Fibroblast of skin of abdomen (primary cell): ENCODE measurements at regions not wholly inside any gene's neighbourhood (a gene's known extent, or its start where the extent isn't known, plus 50 kb on each side); places are given as distances from the start of the nearest gene placed in this dataset.

ENCODE experiments used
- DNase-seq: peaks from one replicate; pipeline ENCODE4 v3.0.0-alpha.2; 2013

DNA sequence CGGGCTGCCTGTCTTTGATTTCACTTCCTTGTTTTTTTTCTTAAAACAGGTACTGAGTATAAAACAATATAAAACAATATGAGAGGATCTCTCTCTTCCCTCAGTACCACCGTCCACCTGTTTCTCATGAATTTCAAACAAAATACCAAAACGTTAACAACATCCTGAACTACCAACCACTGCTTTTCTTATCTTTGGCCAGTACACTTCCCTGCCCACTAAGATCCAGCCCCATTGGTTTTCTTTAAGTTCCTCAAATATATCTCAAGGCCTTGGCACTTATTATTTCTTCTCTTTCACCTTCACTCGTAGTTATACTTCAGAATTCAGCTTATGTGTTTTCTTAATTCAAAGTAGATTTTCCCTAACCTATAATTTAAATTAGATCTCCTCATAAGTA lies 370.2 kb upstream of the GRIA3 start:
- DNase-seq = no peak

- DNase-seq = no peak
These were observed 367.8 kb upstream of the GRIA3 start for GRCh38 chrX:122816288-122816687.

- DNase-seq = no peak
These were observed 366.6 kb upstream of the GRIA3 start for GRCh38 chrX:122817321-122817955.

GRCh38 chrX:122818068-122818467 lies 366.0 kb upstream of the GRIA3 start:
- DNase-seq = no peak

DNA sequence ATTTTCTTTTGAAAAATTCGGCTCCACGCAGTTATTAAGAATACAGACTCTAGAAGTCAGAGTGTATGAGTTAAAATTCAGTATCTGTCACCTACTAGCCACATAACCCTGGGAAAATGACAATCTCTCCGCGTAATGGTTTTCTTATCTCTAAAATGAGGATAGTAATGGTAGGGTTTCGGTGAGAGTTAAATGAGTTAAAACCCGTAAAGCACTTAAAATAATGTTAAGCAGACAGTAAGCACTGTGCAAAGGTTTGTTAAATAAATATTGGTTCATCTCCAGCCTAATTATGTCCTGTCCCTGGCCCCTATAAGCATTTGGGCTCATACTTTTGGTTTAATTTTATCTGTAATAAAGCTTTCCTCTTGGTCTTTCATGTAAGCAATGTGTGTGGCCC lies 350.8 kb upstream of the GRIA3 start:
- no peak for DNase-seq

- DNase-seq = peak; percentile 16
These were observed 348.2 kb upstream of the GRIA3 start for GRCh38 chrX:122835886-122836285.

GRCh38 chrX:122850326-122850725 lies 333.8 kb upstream of the GRIA3 start:
- no peak for DNase-seq

DNA sequence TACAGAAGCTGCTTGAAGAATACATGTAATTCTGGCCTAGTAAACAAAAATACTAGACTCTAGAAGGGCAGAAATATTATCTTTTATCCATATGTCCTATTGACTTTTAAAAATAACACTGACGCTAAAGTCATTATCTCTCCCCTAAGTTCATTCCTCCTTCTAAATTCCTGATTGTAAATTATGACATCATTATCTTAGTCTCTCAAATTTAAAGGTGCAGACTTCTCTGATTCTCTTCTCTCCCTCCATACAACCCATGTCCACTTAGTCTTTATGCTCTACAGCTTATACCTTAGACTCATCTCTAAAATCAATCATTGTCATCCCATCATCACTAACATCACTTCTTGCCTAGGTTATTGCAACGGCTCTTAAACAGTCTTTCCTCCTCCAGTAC lies 327.9 kb upstream of the GRIA3 start:
- no peak for DNase-seq

GRCh38 chrX:122857734-122858133 lies 326.3 kb upstream of the GRIA3 start:
- no peak for DNase-seq

- peak; percentile 10 for DNase-seq
These were observed 321.0 kb upstream of the GRIA3 start for GRCh38 chrX:122863067-122863466.

- DNase-seq = peak; percentile 93
These were observed 317.5 kb upstream of the GRIA3 start for GRCh38 chrX:122866532-122866931.

- peak; percentile 71 for DNase-seq
These were observed 315.4 kb upstream of the GRIA3 start for GRCh38 chrX:122868631-122869030.

DNA sequence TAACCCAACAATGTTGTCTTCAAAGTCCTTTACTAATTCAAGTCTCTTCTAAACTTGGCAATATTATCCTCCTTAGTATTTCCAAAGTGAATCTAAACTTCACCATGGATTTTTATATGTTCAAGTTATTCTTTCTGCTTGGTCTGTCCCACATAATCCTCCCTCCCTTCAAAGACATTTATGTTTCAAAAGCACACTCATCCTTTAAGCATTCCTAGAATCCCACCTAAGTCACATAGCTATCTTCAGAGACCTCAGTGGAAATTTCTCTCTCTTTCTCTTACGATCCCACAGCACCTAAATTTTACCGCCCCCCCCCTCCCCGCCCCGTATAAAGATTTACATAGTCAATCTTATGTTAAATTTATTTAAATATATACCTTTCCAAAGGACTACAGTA lies 314.9 kb upstream of the GRIA3 start:
- DNase-seq = peak; percentile 62

DNA sequence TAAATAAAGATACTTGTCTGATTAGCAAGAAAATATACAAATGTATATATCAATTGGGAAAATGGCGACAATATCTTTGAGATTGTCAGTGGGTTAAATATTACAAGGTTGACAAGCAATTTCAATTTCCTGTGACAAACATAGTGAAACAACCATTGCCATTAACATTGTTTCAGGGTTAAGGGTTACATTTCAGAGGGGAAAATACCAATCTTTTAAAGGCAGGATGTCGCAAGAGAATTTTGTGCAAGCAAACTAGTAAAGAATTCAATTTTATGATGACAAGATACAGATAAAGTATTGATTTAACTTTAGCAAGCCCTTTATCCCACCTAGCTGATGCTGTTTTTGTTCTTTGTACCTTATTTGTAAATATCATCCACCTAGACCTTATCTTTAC lies 305.8 kb upstream of the GRIA3 start:
- no peak for DNase-seq

GRCh38 chrX:122880952-122881351 lies 303.1 kb upstream of the GRIA3 start:
- no peak for DNase-seq

DNA sequence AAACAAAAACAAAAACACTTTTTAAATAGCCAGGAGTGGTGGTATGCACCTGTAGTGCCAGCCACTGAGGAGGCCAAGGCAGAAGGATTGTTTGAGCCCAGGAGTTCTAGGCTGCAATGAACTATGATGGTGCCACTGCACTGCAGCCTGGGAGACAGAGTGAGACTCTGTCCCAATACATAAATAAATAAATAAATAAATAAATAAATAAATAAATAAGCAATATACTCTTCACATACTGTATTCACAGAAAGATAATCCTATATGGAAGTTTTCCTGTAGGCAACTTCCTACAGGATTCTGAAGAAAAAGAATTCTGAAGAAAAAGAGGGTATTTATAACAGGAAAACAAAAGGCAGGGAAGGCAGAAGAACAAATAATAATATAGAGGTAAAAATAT lies 293.3 kb upstream of the GRIA3 start:
- no peak for DNase-seq

- no peak for DNase-seq
These were observed 277.4 kb upstream of the GRIA3 start for GRCh38 chrX:122906726-122907125.

DNA sequence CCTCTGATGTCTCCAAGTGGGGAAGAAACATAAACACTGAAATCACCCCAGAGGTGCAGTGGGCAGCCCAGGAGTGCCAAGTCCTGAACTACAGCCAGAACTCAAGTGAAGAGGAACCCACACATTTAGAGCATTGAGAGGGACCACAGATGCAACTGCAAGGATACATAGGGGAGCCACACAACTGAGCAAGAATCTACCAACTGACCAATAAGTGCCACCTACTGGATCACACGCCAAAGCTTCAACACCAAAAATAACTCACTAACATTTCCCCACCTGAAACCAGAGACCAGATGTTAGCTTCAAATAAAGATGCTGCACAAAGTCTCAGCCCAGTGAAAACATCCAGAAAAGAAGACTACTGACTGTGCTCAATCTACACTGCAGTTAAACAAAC lies 276.7 kb upstream of the GRIA3 start:
- no peak for DNase-seq

GRCh38 chrX:122910697-122911096 lies 273.4 kb upstream of the GRIA3 start:
- no peak for DNase-seq

DNA sequence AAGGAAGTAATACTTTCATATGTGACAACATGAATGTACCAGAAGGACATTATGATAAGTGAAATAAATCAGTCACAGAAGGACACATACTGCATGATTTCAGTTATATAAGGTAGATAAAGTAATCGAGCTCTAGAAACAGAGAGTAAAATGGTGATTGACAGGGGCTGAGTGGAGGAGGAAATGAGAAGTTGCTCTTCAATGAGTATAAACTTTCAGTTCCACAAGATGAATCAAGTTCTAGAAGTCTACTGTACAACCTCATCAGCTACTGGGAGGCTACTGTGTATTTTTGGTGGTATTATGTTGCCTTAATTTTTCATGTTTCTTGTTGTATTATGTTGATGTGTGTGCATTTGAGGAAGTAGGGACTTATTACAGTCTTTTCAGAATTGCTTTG lies 270.9 kb upstream of the GRIA3 start:
- DNase-seq = no peak

DNA sequence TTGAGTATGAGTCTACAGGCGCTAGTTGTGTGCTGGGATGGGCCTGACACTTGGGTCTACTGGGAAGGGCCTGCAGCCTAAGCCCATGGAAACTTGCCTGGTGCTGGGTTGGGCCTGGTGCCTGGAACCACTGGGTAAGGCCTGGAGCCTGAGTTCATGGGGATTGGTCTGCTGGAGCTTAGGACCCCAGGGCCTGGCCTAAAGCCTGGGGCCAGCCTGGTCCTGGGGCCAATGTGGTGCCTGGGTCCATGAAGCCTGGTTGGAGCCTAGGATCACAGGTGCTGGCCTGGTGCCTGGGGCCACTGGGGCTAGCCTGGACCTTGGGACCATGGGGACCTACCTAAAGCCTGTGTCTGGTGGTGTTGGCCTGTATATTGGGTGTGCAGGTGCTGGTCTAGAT lies 270.3 kb upstream of the GRIA3 start:
- DNase-seq = no peak

DNA sequence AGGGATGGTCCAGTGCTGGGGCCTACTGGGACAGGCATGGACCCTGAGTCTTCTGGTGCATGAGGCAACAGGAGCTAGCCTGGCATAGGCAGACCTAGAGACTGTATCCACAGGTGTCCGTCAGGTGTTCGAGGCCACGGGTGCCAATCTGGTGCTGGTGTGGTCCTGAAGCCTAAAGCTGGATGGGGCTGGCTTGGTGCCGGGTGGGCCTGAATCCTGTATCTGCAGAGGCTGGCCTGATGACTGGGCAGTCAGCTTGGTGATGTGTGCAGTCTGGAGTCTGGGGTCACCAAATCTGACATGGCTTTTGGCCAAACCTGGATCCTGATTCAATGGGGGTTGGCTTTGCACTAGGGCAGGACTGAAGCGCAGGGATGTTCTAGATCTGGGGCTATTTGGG lies 269.8 kb upstream of the GRIA3 start:
- DNase-seq = no peak

- DNase-seq = peak; percentile 1
These were observed 249.9 kb upstream of the GRIA3 start for GRCh38 chrX:122934131-122934530.

DNA sequence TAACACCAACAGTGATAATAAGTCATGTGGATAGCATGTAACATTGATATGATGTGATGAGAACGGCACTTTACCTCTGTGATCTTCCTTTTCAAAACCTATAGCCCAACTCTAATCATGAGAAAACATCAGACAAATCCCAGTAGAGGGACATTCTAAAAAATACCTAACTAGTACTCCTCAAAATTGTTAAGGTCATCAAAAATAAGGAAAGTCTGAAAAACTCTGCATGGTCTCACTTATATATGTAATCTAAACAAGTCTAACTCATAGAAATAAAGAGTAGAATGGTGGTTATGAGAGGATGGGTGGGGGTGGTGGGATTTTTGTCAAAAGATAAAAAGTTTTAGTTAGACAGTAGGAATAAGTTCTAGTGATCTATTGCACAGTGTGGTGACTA lies 243.9 kb upstream of the GRIA3 start:
- DNase-seq = no peak

GRCh38 chrX:122941806-122942205 lies 242.3 kb upstream of the GRIA3 start:
- no peak for DNase-seq
